HUES64 (cell line): ENCODE measurements at regions not wholly inside any gene's neighbourhood (a gene's known extent, or its start where the extent isn't known, plus 50 kb on each side); places are given as distances from the start of the nearest gene placed in this dataset.
"Not testable (repeated sequence)": the region's sequence is repeated elsewhere in the genome, so short reads cannot be mapped to it uniquely, and the experiment has no call there.

Experiments
- H3K27ac ChIP-seq: 2 replicates; pipeline ENCODE4 v1.7.0; 2013; ENCODE audit warnings: low read depth, low read length, inconsistent platforms
- H3K27me3 ChIP-seq: 2 replicates; pipeline ENCODE4 v1.6.1; 2013; ENCODE audit warnings: mild to moderate bottlenecking, low read length; ENCODE audit not compliant: insufficient read depth
- H3K36me3 ChIP-seq: 2 replicates; pipeline ENCODE4 v1.6.1; 2013; ENCODE audit warnings: mild to moderate bottlenecking, low read length; ENCODE audit not compliant: insufficient read depth
- H3K4me1 ChIP-seq: 2 replicates; pipeline ENCODE4 v1.6.1; 2013; ENCODE audit warnings: mild to moderate bottlenecking, low read length, moderate library complexity; ENCODE audit not compliant: insufficient read depth
- H3K4me3 ChIP-seq: 2 replicates; pipeline ENCODE4 v1.5.1; 2013; ENCODE audit warnings: mild to moderate bottlenecking, low read length, moderate library complexity
- H3K9ac ChIP-seq: 2 replicates; pipeline ENCODE4 v1.6.1; 2013; ENCODE audit warnings: mild to moderate bottlenecking, low read depth, low read length
- H3K9me3 ChIP-seq: 2 replicates; pipeline ENCODE4 v1.6.1; 2013; ENCODE audit warnings: low read depth, low read length; ENCODE audit not compliant: insufficient read depth
- WGBS: fragments of 150-250, 120-280 bp; methylation state at CpG from one replicate; pipeline ENCODE4 v1.1.7; 2013; ENCODE audit warnings: missing lambda C conversion rate; 5-methylcytosine and 5-hydroxymethylcytosine counted together

- H3K27ac ChIP-seq, result no peak overlapping the region
- 84% methylated on average over 2 of the region's 5 CpGs for WGBS
- H3K9me3 ChIP-seq, result no peaks in the 10 kb centered on the region
Observed at GRCh38 chr9:7580568-7580967, 219.0 kb downstream of the DMAC1 start.

GRCh38 chr9:7579351-7579750 is 220.2 kb downstream of the DMAC1 start:
- H3K4me1 ChIP-seq, result peaks cover 9% of the 10 kb centered on the region; the same call in 1 of the 2 replicates
- 59% methylated on average over 1 of the region's 1 CpG for WGBS
- no peak overlapping the region for H3K4me3 ChIP-seq
- H3K27ac ChIP-seq, result no peak overlapping the region
- H3K9me3 ChIP-seq, result no peaks in the 10 kb centered on the region
- no peaks in the 10 kb centered on the region for H3K27me3 ChIP-seq
- no peaks in the 10 kb centered on the region for H3K36me3 ChIP-seq
- no peak overlapping the region for H3K9ac ChIP-seq

More at GRCh38 chr9:7580568-7580967, 219.0 kb downstream of the DMAC1 start:
- H3K4me1 ChIP-seq, result peaks cover 9% of the 10 kb centered on the region; the same call in 1 of the 2 replicates
- no peaks in the 10 kb centered on the region for H3K36me3 ChIP-seq
- H3K4me3 ChIP-seq, result no peak overlapping the region
- H3K27me3 ChIP-seq, result no peaks in the 10 kb centered on the region
- H3K9ac ChIP-seq, result no peak overlapping the region

- WGBS, result 93% methylated on average over 3 of the region's 3 CpGs
- Histone ChIP-seq H3K9ac (no peak overlapping the region), H3K27me3 (no peaks in the 10 kb centered on the region), H3K4me1 (peaks cover 9% of the 10 kb centered on the region; the same call in 1 of the 2 replicates), H3K4me3 (no peak overlapping the region), H3K27ac (no peak overlapping the region), H3K36me3 (no peaks in the 10 kb centered on the region), H3K9me3 (no peaks in the 10 kb centered on the region)
Observed at GRCh38 chr9:7578951-7579350, 220.6 kb downstream of the DMAC1 start.

- no peak overlapping the region for H3K9ac ChIP-seq
- no peaks in the 10 kb centered on the region for H3K9me3 ChIP-seq
- no peak overlapping the region for H3K27ac ChIP-seq
- 97% methylated on average over 1 of the region's 1 CpG for WGBS
- no peaks in the 10 kb centered on the region for H3K36me3 ChIP-seq
- H3K27me3 ChIP-seq, result no peaks in the 10 kb centered on the region
- no peak overlapping the region for H3K4me3 ChIP-seq
- H3K4me1 ChIP-seq, result no peaks in the 10 kb centered on the region
Observed at GRCh38 chr9:7570107-7570720, 229.4 kb downstream of the DMAC1 start.

- Histone ChIP-seq H3K4me1 (no peaks in the 10 kb centered on the region), H3K9ac (no peak overlapping the region)
- WGBS, result 100% methylated on average over 2 of the region's 2 CpGs
Observed at GRCh38 chr9:7567687-7568086, 231.9 kb downstream of the DMAC1 start.

GRCh38 chr9:7561527-7562080 is 238.0 kb downstream of the DMAC1 start:
- 84% methylated on average over 4 of the region's 6 CpGs for WGBS
- Histone ChIP-seq H3K27ac (no peak overlapping the region), H3K9ac (no peak overlapping the region), H3K4me3 (no peak overlapping the region), H3K9me3 (no peaks in the 10 kb centered on the region), H3K4me1 (peaks cover 11% of the 10 kb centered on the region), H3K36me3 (no peaks in the 10 kb centered on the region), H3K27me3 (no peaks in the 10 kb centered on the region)

More at GRCh38 chr9:7567687-7568086, 231.9 kb downstream of the DMAC1 start:
- Histone ChIP-seq H3K27me3 (no peaks in the 10 kb centered on the region), H3K4me3 (no peak overlapping the region), H3K9me3 (no peaks in the 10 kb centered on the region), H3K27ac (no peak overlapping the region), H3K36me3 (no peaks in the 10 kb centered on the region)

GRCh38 chr9:7560669-7561305 is 238.8 kb downstream of the DMAC1 start:
- H3K36me3 ChIP-seq, result no peaks in the 10 kb centered on the region
- no peak overlapping the region for H3K27ac ChIP-seq
- 51% methylated on average over 4 of the region's 5 CpGs for WGBS
- peaks cover 11% of the 10 kb centered on the region for H3K4me1 ChIP-seq
- H3K27me3 ChIP-seq, result no peaks in the 10 kb centered on the region
- no peak overlapping the region for H3K4me3 ChIP-seq
- H3K9ac ChIP-seq, result no peak overlapping the region
- H3K9me3 ChIP-seq, result no peaks in the 10 kb centered on the region

- Histone ChIP-seq H3K27ac (no peak overlapping the region), H3K36me3 (no peaks in the 10 kb centered on the region), H3K27me3 (no peaks in the 10 kb centered on the region), H3K9me3 (no peaks in the 10 kb centered on the region), H3K9ac (no peak overlapping the region), H3K4me1 (0 out of 2 replicates have a peak, but pooled peaks cover 2% of the 10 kb centered on the region), H3K4me3 (no peak overlapping the region)
- WGBS, result 96% methylated on average over 2 of the region's 2 CpGs
Observed at GRCh38 chr9:7554699-7555098, 244.9 kb downstream of the DMAC1 start.

GRCh38 chr9:7552706-7553105 is 246.9 kb downstream of the DMAC1 start:
- 92% methylated on average over 1 of the region's 1 CpG for WGBS
- not testable (repeated sequence) for H3K27ac ChIP-seq

GRCh38 chr9:7549249-7549648 is 250.3 kb downstream of the DMAC1 start:
- Histone ChIP-seq H3K4me1 (peaks cover 15% of the 10 kb centered on the region), H3K4me3 (no peak overlapping the region), H3K36me3 (no peaks in the 10 kb centered on the region), H3K27me3 (no peaks in the 10 kb centered on the region), H3K27ac (no peak overlapping the region), H3K9me3 (no peaks in the 10 kb centered on the region), H3K9ac (no peak overlapping the region)
- 43% methylated on average over 3 of the region's 3 CpGs for WGBS

More at GRCh38 chr9:7552706-7553105, 246.9 kb downstream of the DMAC1 start:
- not testable (repeated sequence) for H3K36me3 ChIP-seq, H3K4me3 ChIP-seq, H3K27me3 ChIP-seq, H3K9ac ChIP-seq, H3K9me3 ChIP-seq
- H3K4me1 ChIP-seq, result peaks cover 15% of the 10 kb centered on the region

GRCh38 chr9:7546261-7546660 is 253.3 kb downstream of the DMAC1 start:
- 0% methylated on average over 1 of the region's 1 CpG for WGBS
- H3K36me3 ChIP-seq, result no peaks in the 10 kb centered on the region
- no peak overlapping the region for H3K27ac ChIP-seq
- no peaks in the 10 kb centered on the region for H3K27me3 ChIP-seq
- H3K4me3 ChIP-seq, result no peak overlapping the region
- H3K9me3 ChIP-seq, result no peaks in the 10 kb centered on the region
- no peak overlapping the region for H3K9ac ChIP-seq
- peaks cover 30% of the 10 kb centered on the region for H3K4me1 ChIP-seq
